Ovary (tissue), 3 donors: ENCODE measurements at regions not wholly inside any gene's neighbourhood (a gene's known extent, or its start where the extent isn't known, plus 50 kb on each side); places are given as distances from the start of the nearest gene placed in this dataset.

Experiments
- EP300 ChIP-seq: sonication (generic); formaldehyde crosslinking; IDR thresholded peaks from one replicate; pipeline ENCODE4 v1.6.1; 2017; ENCODE audit warnings: antibody characterized with exemption
- POLR2A ChIP-seq: fragments of 450-650 bp; IDR thresholded peaks from one replicate; pipeline ENCODE4 v1.6.1; 2017; ENCODE audit warnings: antibody characterized with exemption, mild to moderate bottlenecking, moderate library complexity
- TF ChIP-seq, protein P1 (sequence below), 3 donors: fragments of 450-650 bp in 2 of 3; fragments of 200-600 bp in 1 of 3; IDR thresholded peaks; one replicate each; pipeline versions ENCODE4 v1.5.1 to v1.8.0; 2016 to 2022; ENCODE audit warnings: antibody characterized with exemption in 3 of 3, mild to moderate bottlenecking in 1 of 3
- donor health status: DM: no; HTN: no; CAD: no.

DNA sequence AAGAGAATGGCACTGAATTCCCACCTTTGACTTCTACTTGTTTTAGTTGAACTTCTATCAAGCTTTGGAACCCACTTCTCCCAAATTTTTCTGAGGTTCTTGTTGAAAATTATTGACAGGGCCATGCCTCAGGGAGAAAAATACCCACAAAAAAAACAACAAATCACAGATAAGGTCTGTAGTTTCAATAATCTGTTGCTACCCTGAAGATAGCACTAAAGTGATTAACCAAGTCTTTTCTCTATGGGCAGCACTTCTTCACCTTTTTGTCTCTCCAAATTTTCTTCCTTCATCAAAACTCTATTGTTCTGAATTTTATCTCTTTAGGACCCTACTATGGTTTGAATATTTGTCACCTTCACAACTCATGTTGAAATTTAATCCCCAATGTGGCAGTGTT is 154.3 kb upstream of the FGF10 start:
- TF ChIP-seq, protein P1, sequence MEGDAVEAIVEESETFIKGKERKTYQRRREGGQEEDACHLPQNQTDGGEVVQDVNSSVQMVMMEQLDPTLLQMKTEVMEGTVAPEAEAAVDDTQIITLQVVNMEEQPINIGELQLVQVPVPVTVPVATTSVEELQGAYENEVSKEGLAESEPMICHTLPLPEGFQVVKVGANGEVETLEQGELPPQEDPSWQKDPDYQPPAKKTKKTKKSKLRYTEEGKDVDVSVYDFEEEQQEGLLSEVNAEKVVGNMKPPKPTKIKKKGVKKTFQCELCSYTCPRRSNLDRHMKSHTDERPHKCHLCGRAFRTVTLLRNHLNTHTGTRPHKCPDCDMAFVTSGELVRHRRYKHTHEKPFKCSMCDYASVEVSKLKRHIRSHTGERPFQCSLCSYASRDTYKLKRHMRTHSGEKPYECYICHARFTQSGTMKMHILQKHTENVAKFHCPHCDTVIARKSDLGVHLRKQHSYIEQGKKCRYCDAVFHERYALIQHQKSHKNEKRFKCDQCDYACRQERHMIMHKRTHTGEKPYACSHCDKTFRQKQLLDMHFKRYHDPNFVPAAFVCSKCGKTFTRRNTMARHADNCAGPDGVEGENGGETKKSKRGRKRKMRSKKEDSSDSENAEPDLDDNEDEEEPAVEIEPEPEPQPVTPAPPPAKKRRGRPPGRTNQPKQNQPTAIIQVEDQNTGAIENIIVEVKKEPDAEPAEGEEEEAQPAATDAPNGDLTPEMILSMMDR (IDR thresholded peaks at IDR 0.05): no peak
- TF ChIP-seq POLR2A: no peak
- no peak for TF ChIP-seq EP300
